ENCODE measurements at regions not wholly inside any gene's neighbourhood (a gene's known extent, or its start where the extent isn't known, plus 50 kb on each side); places are given as distances from the start of the nearest gene placed in this dataset.

DNA sequence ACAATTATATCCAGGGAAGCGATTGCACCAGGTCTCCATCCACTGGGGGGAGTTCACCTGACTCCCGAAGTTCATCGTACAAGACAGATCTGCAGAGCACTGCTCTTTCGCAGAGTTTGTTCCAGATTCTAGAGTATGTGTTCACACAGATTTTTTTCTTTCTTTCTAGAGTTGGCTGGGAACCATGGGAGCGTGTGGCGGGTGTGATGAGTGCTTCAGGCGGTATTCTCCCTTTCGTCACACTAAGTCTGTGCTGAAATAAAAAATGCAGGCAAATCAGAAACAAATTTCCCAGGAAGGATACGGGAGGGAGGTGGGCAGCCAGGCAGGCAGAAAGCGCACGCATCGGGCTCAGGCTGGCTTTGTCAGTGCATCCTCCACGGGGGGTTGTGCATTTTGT, 129.8 kb upstream of the SOX11 start:
- intact Hi-C loops (cut with micrococcal nuclease), result no loop called here
- Histone ChIP-seq H3K4me1 (ENCODE audit: insufficient read depth, low read length) (no peaks in the 10 kb centered on the region), H3K27me3 (ENCODE audit: insufficient read depth, low read length) (no peaks in the 10 kb centered on the region), H3K36me3 (ENCODE audit: insufficient read depth, low read length) (no peaks in the 10 kb centered on the region), H3K27ac (ENCODE audit: low read depth, low read length) (no peak overlapping the region), H3K4me3 (ENCODE audit: low read length in 2 of 2) (no peak overlapping the region), H3K9me3 (ENCODE audit: control insufficient read depth in 1 of 2, low read length in 2 of 2) (no peaks in the 10 kb centered on the region)
- ChIA-PET POLR2A (ENCODE audit: partially characterized antibody) (no interaction called here), CTCF (ENCODE audit: partially characterized antibody) (no interaction called here)
- DNase-seq, result no peak
- Mint-ChIP-seq H3K9me3 (peaks cover 0 to 8% (median 4%) of the 10 kb centered on the region in 8 donors), H3K27ac (no peak overlapping the region), H3K4me1 (no peaks in the 10 kb centered on the region), H3K36me3 (no peaks in the 10 kb centered on the region), H3K4me3 (no peak overlapping the region), H3K27me3 (peaks cover 0 to 2% of the 10 kb centered on the region in 2 donors)

- H3K9me3 ChIP-seq (ENCODE audit: control insufficient read depth in 1 of 2, low read length in 2 of 2), result no peaks in the 10 kb centered on the region
- Mint-ChIP-seq H3K4me3 (no peak overlapping the region), H3K36me3 (no peaks in the 10 kb centered on the region), H3K27ac (no peak overlapping the region), H3K27me3 (peaks cover 0 to 2% of the 10 kb centered on the region in 2 donors), H3K4me1 (no peaks in the 10 kb centered on the region), H3K9me3 (peaks cover 0 to 8% (median 4%) of the 10 kb centered on the region in 8 donors)
- intact Hi-C loops (cut with micrococcal nuclease), result no loop called here
- POLR2A ChIA-PET (ENCODE audit: partially characterized antibody), result no interaction called here
- CTCF ChIA-PET (ENCODE audit: partially characterized antibody), result no interaction called here
- no peaks in the 10 kb centered on the region for H3K27me3 ChIP-seq (ENCODE audit: insufficient read depth, low read length)
- no peak overlapping the region for H3K4me3 ChIP-seq (ENCODE audit: low read length in 2 of 2)
- no peaks in the 10 kb centered on the region for H3K36me3 ChIP-seq (ENCODE audit: insufficient read depth, low read length)
- no peak overlapping the region for H3K27ac ChIP-seq (ENCODE audit: low read depth, low read length)
- DNase-seq, result no peak
- H3K4me1 ChIP-seq (ENCODE audit: insufficient read depth, low read length), result no peaks in the 10 kb centered on the region
These were observed 129.3 kb upstream of the SOX11 start for GRCh38 chr2:5562865-5563264.

GRCh38 chr2:5563411-5563810, 128.8 kb upstream of the SOX11 start:
- Mint-ChIP-seq H3K9me3 (peaks cover 0 to 8% (median 4%) of the 10 kb centered on the region in 8 donors), H3K27me3 (peaks cover 0 to 2% of the 10 kb centered on the region in 2 donors), H3K4me3 (no peak overlapping the region), H3K36me3 (no peaks in the 10 kb centered on the region), H3K27ac (peak overlapping the region in 1 of 7 donors; percentile 11), H3K4me1 (no peaks in the 10 kb centered on the region)
- Histone ChIP-seq H3K27me3 (ENCODE audit: insufficient read depth, low read length) (no peaks in the 10 kb centered on the region), H3K4me3 (ENCODE audit: low read length in 2 of 2) (no peak overlapping the region), H3K4me1 (ENCODE audit: insufficient read depth, low read length) (no peaks in the 10 kb centered on the region), H3K27ac (ENCODE audit: low read depth, low read length) (no peak overlapping the region), H3K9me3 (ENCODE audit: control insufficient read depth in 1 of 2, low read length in 2 of 2) (no peaks in the 10 kb centered on the region), H3K36me3 (ENCODE audit: insufficient read depth, low read length) (no peaks in the 10 kb centered on the region)
- ChIA-PET CTCF (ENCODE audit: partially characterized antibody) (no interaction called here), POLR2A (ENCODE audit: partially characterized antibody) (no interaction called here)
- intact Hi-C loops (cut with micrococcal nuclease), result no loop called here
- DNase-seq, result no peak

DNA sequence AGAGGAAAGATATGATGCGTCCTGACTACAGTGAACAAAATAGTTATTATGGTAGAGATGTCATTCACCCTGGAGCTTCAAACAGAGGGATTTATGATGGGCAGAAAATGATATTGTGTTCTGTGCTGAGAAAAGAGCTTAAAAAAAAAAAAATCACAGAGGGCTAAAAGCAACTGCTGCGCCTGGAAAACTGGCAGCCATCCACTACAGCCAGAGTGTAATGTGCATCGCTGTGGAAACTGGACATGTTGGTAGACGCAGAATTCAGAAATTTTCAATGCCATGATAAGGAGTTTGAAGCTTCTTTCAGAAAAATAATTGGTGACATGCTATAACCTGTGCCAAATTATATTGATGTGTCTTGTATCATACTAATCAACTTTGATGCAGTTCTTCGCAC, 122.9 kb upstream of the SOX11 start:
- no peaks in the 10 kb centered on the region for H3K36me3 Mint-ChIP-seq
- peaks cover 0 to 13% (median 3%) of the 10 kb centered on the region in 8 donors for H3K9me3 Mint-ChIP-seq
- H3K27me3 Mint-ChIP-seq, result no peaks in the 10 kb centered on the region
- ChIA-PET POLR2A (ENCODE audit: partially characterized antibody) (no interaction called here), CTCF (ENCODE audit: partially characterized antibody) (no interaction called here)
- Histone ChIP-seq H3K27me3 (ENCODE audit: insufficient read depth, low read length) (no peaks in the 10 kb centered on the region), H3K27ac (ENCODE audit: low read depth, low read length) (no peak overlapping the region), H3K9me3 (ENCODE audit: control insufficient read depth in 1 of 2, low read length in 2 of 2) (no peaks in the 10 kb centered on the region), H3K4me1 (ENCODE audit: insufficient read depth, low read length) (no peaks in the 10 kb centered on the region), H3K36me3 (ENCODE audit: insufficient read depth, low read length) (no peaks in the 10 kb centered on the region), H3K4me3 (ENCODE audit: low read length in 2 of 2) (no peak overlapping the region)
- intact Hi-C loops (cut with micrococcal nuclease), result no loop called here
- H3K27ac Mint-ChIP-seq, result no peak overlapping the region
- no peaks in the 10 kb centered on the region for H3K4me1 Mint-ChIP-seq
- H3K4me3 Mint-ChIP-seq, result no peak overlapping the region
- DNase-seq, result no peak

DNA sequence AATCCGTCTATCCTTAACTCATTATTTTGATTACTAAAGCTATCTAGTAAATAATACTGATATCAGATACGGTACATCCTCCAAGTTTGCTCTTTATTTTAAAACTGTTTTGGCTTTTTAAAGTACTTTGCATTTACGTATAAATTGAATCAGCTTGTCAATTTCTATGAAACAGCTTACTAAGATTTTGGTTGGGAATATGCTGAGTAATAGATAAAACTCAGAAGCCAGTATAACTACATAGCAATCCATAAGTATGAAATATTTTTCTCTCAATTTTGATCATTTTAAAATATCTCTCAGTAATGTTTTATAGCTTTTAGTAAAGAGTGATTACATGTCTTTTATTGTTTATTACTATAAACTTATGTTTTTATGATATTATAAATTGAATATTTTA, 116.2 kb upstream of the SOX11 start:
- H3K9me3 Mint-ChIP-seq, result peaks cover 0 to 8% (median 2%) of the 10 kb centered on the region in 8 donors
- H3K4me1 ChIP-seq (ENCODE audit: insufficient read depth, low read length), result no peaks in the 10 kb centered on the region
- H3K36me3 ChIP-seq (ENCODE audit: insufficient read depth, low read length), result no peaks in the 10 kb centered on the region
- intact Hi-C loops (cut with micrococcal nuclease), result no loop called here
- ChIA-PET CTCF (ENCODE audit: partially characterized antibody) (no interaction called here), POLR2A (ENCODE audit: partially characterized antibody) (no interaction called here)
- no peak overlapping the region for H3K27ac Mint-ChIP-seq
- no peaks in the 10 kb centered on the region for H3K27me3 Mint-ChIP-seq
- no peaks in the 10 kb centered on the region for H3K36me3 Mint-ChIP-seq
- DNase-seq, result no peak
- H3K4me1 Mint-ChIP-seq, result no peaks in the 10 kb centered on the region
- H3K4me3 Mint-ChIP-seq, result no peak overlapping the region
- H3K4me3 ChIP-seq (ENCODE audit: low read length in 2 of 2), result no peak overlapping the region
- H3K27ac ChIP-seq (ENCODE audit: low read depth, low read length), result no peak overlapping the region
- no peaks in the 10 kb centered on the region for H3K27me3 ChIP-seq (ENCODE audit: insufficient read depth, low read length)
- no peaks in the 10 kb centered on the region for H3K9me3 ChIP-seq (ENCODE audit: control insufficient read depth in 1 of 2, low read length in 2 of 2)

DNA sequence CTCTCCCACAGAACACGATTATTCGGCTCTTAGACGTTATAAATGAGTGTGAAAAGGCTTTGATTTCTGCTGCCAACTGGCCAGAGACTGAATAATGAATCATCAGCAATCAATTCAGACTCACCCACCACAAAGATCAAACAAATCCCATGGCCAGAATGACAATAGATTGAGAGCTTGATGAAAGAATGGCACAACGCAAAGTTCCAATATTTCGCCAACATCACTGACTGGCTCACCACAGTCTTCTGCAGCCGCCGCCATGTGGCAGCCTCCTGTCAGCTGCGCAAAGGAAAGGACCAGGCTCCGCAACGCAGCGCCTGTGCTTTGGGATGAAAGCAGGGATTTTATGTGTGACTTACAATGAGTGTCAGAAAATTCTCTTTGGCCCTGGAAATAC, 104.4 kb upstream of the SOX11 start:
- DNase-seq, result no peak
- Histone ChIP-seq H3K4me1 (ENCODE audit: insufficient read depth, low read length) (no peaks in the 10 kb centered on the region), H3K36me3 (ENCODE audit: insufficient read depth, low read length) (no peaks in the 10 kb centered on the region), H3K9me3 (ENCODE audit: control insufficient read depth in 1 of 2, low read length in 2 of 2) (no peaks in the 10 kb centered on the region), H3K4me3 (ENCODE audit: low read length in 2 of 2) (no peak overlapping the region), H3K27me3 (ENCODE audit: insufficient read depth, low read length) (no peaks in the 10 kb centered on the region), H3K27ac (ENCODE audit: low read depth, low read length) (no peak overlapping the region)
- Mint-ChIP-seq H3K27me3 (no peaks in the 10 kb centered on the region), H3K4me1 (no peaks in the 10 kb centered on the region), H3K9me3 (peaks cover 0 to 8% (median 3%) of the 10 kb centered on the region in 8 donors), H3K36me3 (no peaks in the 10 kb centered on the region), H3K4me3 (no peak overlapping the region), H3K27ac (no peak overlapping the region)
- CTCF ChIA-PET (ENCODE audit: partially characterized antibody), result no interaction called here
- POLR2A ChIA-PET (ENCODE audit: partially characterized antibody), result no interaction called here
- intact Hi-C loops (cut with micrococcal nuclease), result no loop called here

DNA sequence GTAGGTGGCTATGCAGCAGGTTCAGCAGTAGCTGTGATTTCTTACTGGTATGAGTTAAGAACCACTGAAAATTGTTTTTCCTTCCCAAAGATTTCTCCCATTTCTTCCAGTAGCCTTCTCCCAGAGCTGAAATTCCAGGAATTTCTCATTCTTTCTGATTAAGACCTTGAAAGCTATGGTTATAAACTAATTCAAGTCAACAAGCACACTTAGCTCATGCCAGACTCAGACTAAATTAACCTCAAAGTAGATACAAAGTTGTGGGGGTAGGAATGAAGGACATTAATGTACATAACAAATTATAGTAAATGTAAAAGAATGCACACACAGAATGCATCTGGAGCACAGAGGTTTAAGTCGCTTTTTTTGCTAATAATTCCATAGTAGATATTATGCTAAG, 103.6 kb upstream of the SOX11 start:
- intact Hi-C loops (cut with micrococcal nuclease), result no loop called here
- no peaks in the 10 kb centered on the region for H3K4me1 ChIP-seq (ENCODE audit: insufficient read depth, low read length)
- no peaks in the 10 kb centered on the region for H3K36me3 ChIP-seq (ENCODE audit: insufficient read depth, low read length)
- H3K27me3 ChIP-seq (ENCODE audit: insufficient read depth, low read length), result no peaks in the 10 kb centered on the region
- no peak overlapping the region for H3K27ac ChIP-seq (ENCODE audit: low read depth, low read length)
- no peak for DNase-seq
- peaks cover 0 to 8% (median 3%) of the 10 kb centered on the region in 8 donors for H3K9me3 Mint-ChIP-seq
- H3K4me3 ChIP-seq (ENCODE audit: low read length in 2 of 2), result no peak overlapping the region
- ChIA-PET CTCF (ENCODE audit: partially characterized antibody) (no interaction called here), POLR2A (ENCODE audit: partially characterized antibody) (no interaction called here)
- H3K9me3 ChIP-seq (ENCODE audit: control insufficient read depth in 1 of 2, low read length in 2 of 2), result no peaks in the 10 kb centered on the region
- H3K27me3 Mint-ChIP-seq, result no peaks in the 10 kb centered on the region
- H3K4me3 Mint-ChIP-seq, result no peak overlapping the region
- H3K27ac Mint-ChIP-seq, result no peak overlapping the region
- H3K36me3 Mint-ChIP-seq, result no peaks in the 10 kb centered on the region
- no peaks in the 10 kb centered on the region for H3K4me1 Mint-ChIP-seq

DNA sequence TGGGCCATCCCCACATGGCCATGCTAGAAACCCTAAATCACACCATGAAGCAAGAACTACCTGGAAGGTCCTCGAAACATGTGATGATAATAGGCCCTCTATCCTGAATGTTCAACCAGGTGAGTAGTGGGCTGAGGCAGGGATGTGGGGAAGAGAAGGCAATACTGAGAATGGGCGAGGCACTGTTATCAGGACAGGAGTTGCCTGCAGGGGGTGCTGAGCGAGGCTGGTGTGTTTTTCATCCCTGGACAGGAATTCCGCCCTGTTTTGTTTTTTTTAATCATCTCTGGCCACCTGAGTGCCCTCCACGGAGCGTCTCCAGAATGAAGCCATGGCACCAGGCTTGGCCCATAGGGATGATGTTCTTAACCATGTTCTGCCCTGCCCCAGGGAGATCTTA, 103.0 kb upstream of the SOX11 start:
- no peak overlapping the region for H3K27ac ChIP-seq (ENCODE audit: low read depth, low read length)
- H3K4me1 ChIP-seq (ENCODE audit: insufficient read depth, low read length), result no peaks in the 10 kb centered on the region
- no peaks in the 10 kb centered on the region for H3K27me3 Mint-ChIP-seq
- H3K4me3 ChIP-seq (ENCODE audit: low read length in 2 of 2), result no peak overlapping the region
- no peaks in the 10 kb centered on the region for H3K4me1 Mint-ChIP-seq
- H3K9me3 ChIP-seq (ENCODE audit: control insufficient read depth in 1 of 2, low read length in 2 of 2), result no peaks in the 10 kb centered on the region
- intact Hi-C loops (cut with micrococcal nuclease), result no loop called here
- no peak overlapping the region for H3K27ac Mint-ChIP-seq
- no peaks in the 10 kb centered on the region for H3K36me3 Mint-ChIP-seq
- no peaks in the 10 kb centered on the region for H3K27me3 ChIP-seq (ENCODE audit: insufficient read depth, low read length)
- no peak for DNase-seq
- H3K9me3 Mint-ChIP-seq, result peaks cover 0 to 8% (median 3%) of the 10 kb centered on the region in 8 donors
- no peak overlapping the region for H3K4me3 Mint-ChIP-seq
- CTCF ChIA-PET (ENCODE audit: partially characterized antibody), result no interaction called here
- H3K36me3 ChIP-seq (ENCODE audit: insufficient read depth, low read length), result no peaks in the 10 kb centered on the region
- POLR2A ChIA-PET (ENCODE audit: partially characterized antibody), result no interaction called here

All from CD4-positive, alpha-beta memory T cell (primary cell).